HEK293T (cell line): ENCODE measurements at regions not wholly inside any gene's neighbourhood (a gene's known extent, or its start where the extent isn't known, plus 50 kb on each side); places are given as distances from the start of the nearest gene placed in this dataset.

Experiments used
- CTCF ChIA-PET: fragments of 350-600 bp; formaldehyde crosslinking; extraction: SDS; loops from one replicate; lab custom pipeline; 2021; ENCODE audit warnings: antibody characterized with exemption, inconsistent platforms; lab: Yijun Ruan, JAX
- POLR2A ChIA-PET: fragments of 350-600 bp; formaldehyde crosslinking; extraction: SDS; loops from one replicate; lab custom pipeline; 2020; ENCODE audit warnings: antibody characterized with exemption, inconsistent platforms; lab: Yijun Ruan, JAX
- DNase-seq: peaks from one replicate; pipeline ENCODE4 v3.0.0; 2012; ENCODE audit warnings: mixed read lengths; ENCODE audit errors: extremely low spot score
- ARNT ChIP-seq: fragments of 450-650 bp; IDR thresholded peaks from 2 replicates; pipeline ENCODE4 v1.6.1; 2017; ENCODE audit warnings: mild to moderate bottlenecking
- BHLHE40 ChIP-seq: fragments of 450-650 bp; IDR thresholded peaks from 2 replicates; pipeline ENCODE4 v1.6.1; 2016; ENCODE audit warnings: mild to moderate bottlenecking, moderate library complexity, borderline replicate concordance
- CTBP1 ChIP-seq: fragments of 450-650 bp; IDR thresholded peaks from 2 replicates; pipeline ENCODE4 v1.6.1; 2016; ENCODE audit warnings: borderline replicate concordance
- ELF4 ChIP-seq: fragments of 450-650 bp; IDR thresholded peaks from 2 replicates; pipeline ENCODE4 v1.6.1; 2017; ENCODE audit warnings: antibody characterized with exemption
- FOXA1 ChIP-seq: fragments of 450-650 bp; IDR thresholded peaks from 2 replicates; pipeline ENCODE4 v1.6.1; 2016; ENCODE audit warnings: mild to moderate bottlenecking
- FOXK2 ChIP-seq: fragments of 450-650 bp; IDR thresholded peaks from 2 replicates; pipeline ENCODE4 v1.6.1; 2016; ENCODE audit warnings: mild to moderate bottlenecking
- FOXM1 ChIP-seq: fragments of 450-650 bp; IDR thresholded peaks from 2 replicates; pipeline ENCODE4 v1.6.1; 2017; ENCODE audit warnings: mild to moderate bottlenecking, borderline replicate concordance
- HDGF ChIP-seq: fragments of 450-650 bp; IDR thresholded peaks from 2 replicates; pipeline ENCODE4 v1.6.1; 2017; ENCODE audit warnings: antibody characterized with exemption, borderline replicate concordance
- L3MBTL2 ChIP-seq: fragments of 450-650 bp; conservative IDR thresholded peaks from 2 replicates; pipeline ENCODE4 v1.6.1; 2016; ENCODE audit warnings: mild to moderate bottlenecking
- LEF1 ChIP-seq: fragments of 450-650 bp; IDR thresholded peaks from 2 replicates; pipeline ENCODE4 v1.6.1; 2017; ENCODE audit warnings: mild to moderate bottlenecking, borderline replicate concordance
- NFRKB ChIP-seq: fragments of 450-650 bp; IDR thresholded peaks from 2 replicates; pipeline ENCODE4 v1.6.1; 2016; ENCODE audit warnings: mild to moderate bottlenecking, moderate library complexity
- PKNOX1 ChIP-seq: fragments of 450-650 bp; IDR thresholded peaks from 2 replicates; pipeline ENCODE4 v1.6.1; 2016
- SP1 ChIP-seq: fragments of 450-650 bp; IDR thresholded peaks from 2 replicates; pipeline ENCODE4 v1.6.1; 2017
- SUZ12 ChIP-seq: fragments of 450-650 bp; IDR thresholded peaks from 2 replicates; pipeline ENCODE4 v1.6.1; 2016; ENCODE audit warnings: mild to moderate bottlenecking
- TARDBP ChIP-seq: fragments of 450-650 bp; IDR thresholded peaks from 2 replicates; pipeline ENCODE4 v1.6.1; 2016
- ZNF384 ChIP-seq: fragments of 450-650 bp; IDR thresholded peaks from 2 replicates; pipeline ENCODE4 v1.6.1; 2016

DNA sequence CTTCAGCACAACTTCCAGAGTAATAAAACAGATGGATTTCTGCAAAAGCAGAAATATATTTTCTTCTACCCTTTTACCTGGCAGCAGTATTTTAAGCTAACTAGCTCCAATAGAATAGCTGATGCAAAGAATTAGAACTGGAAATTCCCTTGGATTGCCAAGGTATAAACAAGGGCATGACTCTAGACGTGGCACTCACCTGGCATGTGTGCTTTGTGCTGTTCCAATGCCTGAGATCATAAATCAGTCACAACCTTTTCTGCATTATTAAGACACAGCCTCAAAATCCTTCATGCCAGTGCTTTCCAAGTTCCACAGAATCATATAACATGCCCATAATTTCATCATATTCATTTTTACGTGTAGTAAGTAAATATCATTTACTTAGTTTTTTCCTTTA is 1048.7 kb downstream of the ADGRL2 start:
- ChIA-PET POLR2A (no interaction called here), CTCF (no interaction called here)
- DNase-seq = no peak
- TF ChIP-seq CTBP1 (no peak), FOXK2 (no peak), FOXM1 (no peak), ARNT (no peak), L3MBTL2 (no peak), PKNOX1 (no peak), SUZ12 (no peak), TARDBP (no peak), ELF4 (no peak), NFRKB (no peak)

- CTCF ChIA-PET = no interaction called here
- no peak for DNase-seq
- TF ChIP-seq BHLHE40 (no peak), L3MBTL2 (no peak), SP1 (no peak), NFRKB (no peak), CTBP1 (no peak)
- POLR2A ChIA-PET = no interaction called here
Measured at GRCh38 chr1:82848043-82848442, 1047.3 kb downstream of the ADGRL2 start.

DNA sequence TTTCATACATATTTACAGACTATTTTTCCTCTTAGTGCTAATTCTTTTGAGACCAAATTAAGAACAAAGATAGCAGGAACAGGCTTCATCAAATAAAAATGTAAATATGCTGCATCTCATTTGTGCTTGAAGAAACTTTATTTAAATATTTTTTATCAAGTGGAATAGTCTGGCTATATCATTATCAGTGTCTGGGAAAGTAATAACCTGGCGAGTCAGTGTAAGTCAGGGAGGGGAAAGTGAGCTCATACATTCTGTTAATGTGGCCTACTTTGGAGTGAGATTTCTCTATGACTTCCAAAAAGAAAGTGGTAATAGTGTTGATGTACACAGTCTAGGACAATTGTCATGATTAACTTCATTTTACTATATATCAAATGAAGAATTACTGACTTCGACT is 1045.1 kb downstream of the ADGRL2 start:
- POLR2A ChIA-PET = no interaction called here

GRCh38 chr1:82844911-82845827 is 1044.4 kb downstream of the ADGRL2 start:
- no peak for DNase-seq
- no peak for TF ChIP-seq FOXA1
- TF ChIP-seq SUZ12 = no peak
- TF ChIP-seq FOXK2 = no peak
- TF ChIP-seq PKNOX1 = no peak
- no peak for TF ChIP-seq SP1
- CTCF ChIA-PET = no interaction called here
- POLR2A ChIA-PET = no interaction called here

More for the DNA sequence above, 1045.1 kb downstream of the ADGRL2 start:
- TF ChIP-seq SP1 = no peak
- no peak for TF ChIP-seq ELF4
- no peak for TF ChIP-seq FOXM1
- TF ChIP-seq HDGF = no peak
- TF ChIP-seq BHLHE40 = no peak
- no peak for TF ChIP-seq FOXK2
- no peak for TF ChIP-seq SUZ12
- TF ChIP-seq L3MBTL2 = no peak
- no peak for TF ChIP-seq NFRKB
- no peak for TF ChIP-seq PKNOX1
- no peak for TF ChIP-seq LEF1
- TF ChIP-seq CTBP1 = no peak
- no peak for TF ChIP-seq TARDBP
- TF ChIP-seq FOXA1 = no peak
- no peak for TF ChIP-seq ZNF384
- CTCF ChIA-PET = no interaction called here
- no peak for DNase-seq

DNA sequence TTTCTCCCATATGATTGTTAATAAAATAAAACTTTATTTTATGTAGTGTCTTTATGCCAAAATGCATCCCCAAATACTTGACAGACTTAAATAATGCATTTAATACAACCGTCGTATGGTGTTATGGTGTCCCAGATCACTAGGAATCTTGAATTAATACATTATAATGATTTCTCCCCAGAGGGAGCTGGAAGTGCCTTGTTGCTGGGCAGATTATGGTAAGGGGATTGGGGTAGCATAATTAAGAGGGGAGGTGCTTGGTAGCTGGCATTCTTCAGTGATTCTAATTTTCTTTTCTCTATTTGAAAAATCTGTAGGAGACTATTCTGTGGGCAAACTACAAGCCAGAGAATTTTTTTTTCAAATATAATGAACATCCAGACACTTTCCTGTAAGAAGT is 1043.7 kb downstream of the ADGRL2 start:
- CTCF ChIA-PET = no interaction called here
- DNase-seq = no peak
- no peak for TF ChIP-seq FOXK2
- POLR2A ChIA-PET = no interaction called here

DNA sequence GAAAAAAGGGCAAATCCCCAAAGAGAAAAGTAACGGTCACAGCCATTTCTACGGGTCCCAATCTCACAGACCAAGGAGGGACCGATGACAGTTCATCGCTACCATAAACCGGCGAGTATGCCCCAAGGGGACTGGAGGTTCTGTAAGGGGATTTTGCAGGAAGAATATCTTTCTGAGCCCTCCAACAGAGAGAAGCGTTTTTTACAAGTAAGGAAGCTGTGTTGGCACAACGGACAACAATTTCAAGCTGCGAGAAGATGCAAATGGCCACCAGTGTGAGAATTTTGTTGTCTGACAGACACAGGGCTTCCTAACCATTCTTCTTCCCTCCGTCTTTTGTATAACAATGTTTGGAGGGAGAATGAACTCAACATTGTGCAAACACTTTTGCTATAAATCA is 1043.1 kb downstream of the ADGRL2 start:
- TF ChIP-seq HDGF (no peak), FOXK2 (no peak), LEF1 (no peak), SUZ12 (no peak), TARDBP (no peak), NFRKB (no peak), FOXM1 (no peak), BHLHE40 (no peak)
- DNase-seq = no peak
- ChIA-PET POLR2A (no interaction called here), CTCF (no interaction called here)

GRCh38 chr1:82840192-82840591 is 1039.5 kb downstream of the ADGRL2 start:
- ChIA-PET CTCF (no interaction called here), POLR2A (no interaction called here)
- TF ChIP-seq SP1 = no peak
- TF ChIP-seq NFRKB = no peak
- no peak for TF ChIP-seq FOXM1
- TF ChIP-seq SUZ12 = no peak
- TF ChIP-seq ELF4 = no peak
- TF ChIP-seq LEF1 = no peak
- TF ChIP-seq FOXA1 = no peak
- TF ChIP-seq PKNOX1 = no peak
- no peak for TF ChIP-seq L3MBTL2
- TF ChIP-seq TARDBP = no peak
- no peak for TF ChIP-seq CTBP1
- no peak for DNase-seq
